Lung (tissue), 11 donors: ENCODE measurements at regions not wholly inside any gene's neighbourhood (a gene's known extent, or its start where the extent isn't known, plus 50 kb on each side); places are given as distances from the start of the nearest gene placed in this dataset.

Experiments
- ATAC-seq: fragments of 200-7000 bp; cut with Tn5 transposase; one replicate; pipeline ENCODE4 v1.9.1; 2020; ENCODE audit warnings: moderate number of reproducible peaks; ENCODE audit not compliant: insufficient read depth, low FRiP score
- DNase-seq, 3 donors: peaks; one replicate each; pipeline ENCODE4 v3.0.0-alpha.2; 2013 to 2017
- H3K27ac ChIP-seq, 2 donors: one replicate each; pipeline ENCODE4 v1.5.1; 2013; ENCODE audit warnings: mild to moderate bottlenecking in 2 of 2, moderate library complexity in 2 of 2, control low read depth in 1 of 2, inconsistent platforms in 1 of 2, low read depth in 1 of 2, low read length in 1 of 2
- H3K27me3 ChIP-seq, 3 donors: one replicate each; pipeline ENCODE4 v1.5.1; 2013; ENCODE audit warnings: low read length in 2 of 3; ENCODE audit not compliant: control insufficient read depth in 3 of 3, insufficient read depth in 3 of 3
- H3K36me3 ChIP-seq, 4 donors: one replicate each; pipeline ENCODE4 v1.5.1; 2013; ENCODE audit warnings: low read length in 4 of 4, mild to moderate bottlenecking in 1 of 4, moderate library complexity in 1 of 4; ENCODE audit not compliant: control insufficient read depth in 4 of 4, insufficient read depth in 4 of 4
- H3K4me1 ChIP-seq, 5 donors: one replicate each; pipeline ENCODE4 v1.5.1; 2013; ENCODE audit warnings: low read length in 5 of 5, mild to moderate bottlenecking in 2 of 5, moderate library complexity in 1 of 5; ENCODE audit not compliant: control insufficient read depth in 5 of 5, insufficient read depth in 5 of 5
- H3K4me3 ChIP-seq: one replicate; pipeline ENCODE4 v1.5.1; 2013; ENCODE audit warnings: mild to moderate bottlenecking, control low read depth, moderate library complexity
- H3K9ac ChIP-seq, 2 donors: one replicate each; pipeline ENCODE4 v1.5.1; 2013; ENCODE audit warnings: low read length in 2 of 2, control low read depth in 1 of 2; ENCODE audit not compliant: insufficient read depth in 1 of 2
- H3K9me3 ChIP-seq, 4 donors: one replicate each; pipeline ENCODE4 v1.5.1; 2013; ENCODE audit warnings: low read length in 3 of 4, mild to moderate bottlenecking in 1 of 4, moderate library complexity in 1 of 4; ENCODE audit not compliant: control insufficient read depth in 4 of 4, insufficient read depth in 3 of 4
- CTCF ChIP-seq: IDR thresholded peaks from 2 replicates; pipeline ENCODE4 v1.5.1; 2012; ENCODE audit warnings: mild to moderate bottlenecking; ENCODE audit errors: control extremely low read depth, extremely low read depth
- WGBS, 2 donors: extraction: QIAGEN DNeasy Blood & Tissue Kit; methylation state at CpG; one replicate each; pipeline ENCODE4 v1.1.7; 2013; 5-methylcytosine and 5-hydroxymethylcytosine counted together
- donor health status: control.
- donor health status: control.
- donor health status: Bipolar disorder and iron deficiency.
- donor health status: healthy.
- donor health status: DM: yes; HTN: yes; CAD: no.

GRCh38 chr7:51471210-51471980 is 154.8 kb upstream of the COBL start:
- Histone ChIP-seq H3K9ac (no peak overlapping the region), H3K4me3 (no peak overlapping the region), H3K4me1 (peaks cover 0 to 8% (median 0%) of the 10 kb centered on the region in 5 donors), H3K9me3 (peaks cover 0 to 9% (median 0%) of the 10 kb centered on the region in 4 donors), H3K27ac (no peak overlapping the region), H3K36me3 (no peaks in the 10 kb centered on the region), H3K27me3 (peaks cover 0 to 16% (median 5%) of the 10 kb centered on the region in 3 donors)
- no peak for ATAC-seq
- WGBS, 2 donors, result 11 to 24% methylated on average over 33 of the region's 33 CpGs
- DNase-seq, result peak in 1 of 3 donors; percentile 10
- TF ChIP-seq CTCF, result no peak

- H3K36me3 ChIP-seq, result no peaks in the 10 kb centered on the region
- H3K9me3 ChIP-seq, result peaks cover 0 to 8% (median 0%) of the 10 kb centered on the region in 4 donors
- H3K4me3 ChIP-seq, result no peak overlapping the region
- no peak overlapping the region for H3K9ac ChIP-seq
- DNase-seq (no peak), ATAC-seq (no peak)
- TF ChIP-seq CTCF, result no peak
- peaks cover 0 to 8% (median 0%) of the 10 kb centered on the region in 5 donors for H3K4me1 ChIP-seq
- H3K27ac ChIP-seq, result no peak overlapping the region
- H3K27me3 ChIP-seq, result peaks cover 0 to 16% (median 3%) of the 10 kb centered on the region in 3 donors
- WGBS, 2 donors, result 53 to 54% methylated on average over 2 of the region's 2 CpGs
Observed at GRCh38 chr7:51467384-51468017, 150.9 kb upstream of the COBL start.

GRCh38 chr7:51459809-51460208 is 143.2 kb upstream of the COBL start:
- WGBS, 2 donors, result 47 to 64% methylated on average over 4 of the region's 4 CpGs
- H3K4me3 ChIP-seq, result no peak overlapping the region
- DNase-seq, result no peak
- H3K9ac ChIP-seq, result no peak overlapping the region
- no peaks in the 10 kb centered on the region for H3K4me1 ChIP-seq
- H3K27me3 ChIP-seq, result no peaks in the 10 kb centered on the region
- no peak for TF ChIP-seq CTCF
- H3K36me3 ChIP-seq, result no peaks in the 10 kb centered on the region
- ATAC-seq, result no peak
- no peak overlapping the region for H3K27ac ChIP-seq
- peaks cover 0 to 4% (median 0%) of the 10 kb centered on the region in 4 donors for H3K9me3 ChIP-seq
